Stomach (tissue), 8 donors: ENCODE measurements at regions not wholly inside any gene's neighbourhood (a gene's known extent, or its start where the extent isn't known, plus 50 kb on each side); places are given as distances from the start of the nearest gene placed in this dataset.
A peak's percentile ranks its signal among the peaks of the same experiment; 100 is the strongest.
"Not testable (repeated sequence)": the region's sequence is repeated elsewhere in the genome, so short reads cannot be mapped to it uniquely, and the experiment has no call there.

Experiments
- DNase-seq, 2 donors: peaks; one replicate each; pipeline versions ENCODE4 v3.0.0 to v3.0.0-alpha.2; 2013 to 2019
- H3K27ac ChIP-seq, 5 donors: fragments of 200-600 bp in 4 of 5; sonication (generic) in 4 of 5; one replicate each; pipeline ENCODE4 v1.5.1; 2013 to 2019; ENCODE audit warnings: mild to moderate bottlenecking in 1 of 5, moderate library complexity in 1 of 5
- H3K27me3 ChIP-seq, 3 donors: fragments of 200-600 bp; sonication (generic); one replicate each; pipeline ENCODE4 v1.5.1; 2017 to 2019; ENCODE audit warnings: mixed run types in 1 of 3
- H3K36me3 ChIP-seq, 4 donors: fragments of 200-600 bp; sonication (generic); 1 replicate in 3 of 4; 2 replicates in 1 of 4; pipeline ENCODE4 v1.5.1; 2016 to 2019
- H3K4me1 ChIP-seq, 4 donors: fragments of 200-600 bp; sonication (generic); one replicate each; pipeline ENCODE4 v1.5.1; 2016 to 2019
- H3K4me3 ChIP-seq, 4 donors: fragments of 200-600 bp; sonication (generic) in 3 of 4; one replicate each; pipeline ENCODE4 v1.5.1; 2016 to 2019; ENCODE audit warnings: mild to moderate bottlenecking in 1 of 4
- H3K9me3 ChIP-seq, 4 donors: fragments of 200-600 bp; sonication (generic); one replicate each; pipeline ENCODE4 v1.5.1; 2016 to 2019
- CTCF ChIP-seq, 7 experiments: fragments of 450-650 bp in 4 of 7; fragments of 200-600 bp in 3 of 7; sonication (generic) in 3 of 7; IDR thresholded peaks; one replicate each; pipeline ENCODE4 v1.5.1; 2016 to 2019; ENCODE audit warnings: antibody characterized with exemption in 7 of 7, control low read depth in 2 of 7, mild to moderate bottlenecking in 1 of 7
- EP300 ChIP-seq: sonication (generic); formaldehyde crosslinking; IDR thresholded peaks from one replicate; pipeline ENCODE4 v1.6.1; 2017; ENCODE audit warnings: antibody characterized with exemption
- POLR2A ChIP-seq, 4 donors: fragments of 450-650 bp; IDR thresholded peaks; one replicate each; pipeline ENCODE4 v1.6.1; 2016; ENCODE audit warnings: antibody characterized with exemption in 4 of 4, control low read depth in 2 of 4, mild to moderate bottlenecking in 1 of 4, moderate library complexity in 1 of 4
- POLR2AphosphoS5 ChIP-seq, 3 donors: sonication (generic); formaldehyde crosslinking; IDR thresholded peaks; one replicate each; pipeline ENCODE4 v1.6.1; 2016; ENCODE audit warnings: antibody characterized with exemption in 3 of 3
- WGBS, 5 donors: extraction: QIAGEN DNeasy Blood & Tissue Kit in 3 of 5; methylation state at CpG; one replicate each; pipeline versions ENCODE4 v1.1.5 to v1.1.7; 2013 to 2018; 5-methylcytosine and 5-hydroxymethylcytosine counted together
- intact Hi-C: fragments of 100-400 bp; cut with DNase I; formaldehyde crosslinking; loops from one replicate; pipeline ENCODE4 v1.15.1; 2023; ENCODE audit warnings: low total_unique reads
- donor health status: healthy with polysubstance abuse.
- donor health status: Bipolar disorder and iron deficiency.
- donor health status: healthy.

- Histone ChIP-seq H3K4me1 (no peaks in the 10 kb centered on the region), H3K27ac (no peak overlapping the region), H3K27me3 (no peaks in the 10 kb centered on the region), H3K9me3 (no peaks in the 10 kb centered on the region), H3K36me3 (no peaks in the 10 kb centered on the region), H3K4me3 (no peak overlapping the region)
- DNase-seq, result no peak
- 70 to 78% (median 74%) methylated on average over 5 of the region's 5 CpGs for WGBS, 5 donors
- intact Hi-C loops, result no loop called here
- no peak for TF ChIP-seq POLR2A (IDR thresholded peaks at IDR 0.05)
Observed at GRCh38 chr6:164057876-164058275, 643.4 kb downstream of the QKI start.

- no peaks in the 10 kb centered on the region for H3K36me3 ChIP-seq
- no peaks in the 10 kb centered on the region for H3K27me3 ChIP-seq
- intact Hi-C loops, result no loop called here
- no peak overlapping the region for H3K27ac ChIP-seq
- H3K4me1 ChIP-seq, result no peaks in the 10 kb centered on the region
- DNase-seq, result no peak
- WGBS, 5 donors, result 68 to 74% (median 74%) methylated on average over 4 of the region's 4 CpGs
- H3K9me3 ChIP-seq, result peaks cover 0 to 8% (median 0%) of the 10 kb centered on the region in 4 donors
- H3K4me3 ChIP-seq, result no peak overlapping the region
- TF ChIP-seq CTCF (IDR thresholded peaks at IDR 0.05) (no peak), POLR2AphosphoS5 (IDR thresholded peaks at IDR 0.05) (no peak), EP300 (no peak), POLR2A (IDR thresholded peaks at IDR 0.05) (no peak)
Observed at GRCh38 chr6:164051427-164051826, 636.9 kb downstream of the QKI start.

GRCh38 chr6:164049517-164049988, 635.0 kb downstream of the QKI start:
- no peaks in the 10 kb centered on the region for H3K27me3 ChIP-seq
- TF ChIP-seq CTCF (IDR thresholded peaks at IDR 0.05) (no peak), POLR2A (IDR thresholded peaks at IDR 0.05) (no peak), POLR2AphosphoS5 (IDR thresholded peaks at IDR 0.05) (no peak), EP300 (no peak)
- no peak for DNase-seq
- no peak overlapping the region for H3K27ac ChIP-seq
- H3K4me1 ChIP-seq, result no peaks in the 10 kb centered on the region
- 61 to 75% (median 62%) methylated on average over 2 of the region's 2 CpGs for WGBS, 5 donors
- H3K9me3 ChIP-seq, result peaks cover 0 to 8% (median 0%) of the 10 kb centered on the region in 4 donors
- H3K36me3 ChIP-seq, result no peaks in the 10 kb centered on the region
- intact Hi-C loops, result no loop called here
- H3K4me3 ChIP-seq, result no peak overlapping the region

GRCh38 chr6:164048840-164049516, 634.5 kb downstream of the QKI start:
- intact Hi-C loops, result no loop called here
- 33 to 58% (median 53%) methylated on average over 6 of the region's 6 CpGs for WGBS, 5 donors
- no peaks in the 10 kb centered on the region for H3K4me1 ChIP-seq
- no peak for DNase-seq
- H3K27me3 ChIP-seq, result no peaks in the 10 kb centered on the region
- peaks cover 0 to 8% (median 0%) of the 10 kb centered on the region in 4 donors for H3K9me3 ChIP-seq
- H3K27ac ChIP-seq, result peak overlapping the region in 1 of 5 donors; percentile 28
- no peak overlapping the region for H3K4me3 ChIP-seq
- TF ChIP-seq CTCF (IDR thresholded peaks at IDR 0.05) (no peak), POLR2AphosphoS5 (IDR thresholded peaks at IDR 0.05) (peak in 1 of 3 donors; percentile 35)
- no peaks in the 10 kb centered on the region for H3K36me3 ChIP-seq

- no peak for TF ChIP-seq CTCF (IDR thresholded peaks at IDR 0.05)
- TF ChIP-seq EP300, result no peak
- TF ChIP-seq POLR2AphosphoS5 (IDR thresholded peaks at IDR 0.05), result no peak
- TF ChIP-seq POLR2A (IDR thresholded peaks at IDR 0.05), result no peak
- no peak overlapping the region for H3K27ac ChIP-seq
- no peak for DNase-seq
- no peaks in the 10 kb centered on the region for H3K27me3 ChIP-seq
- intact Hi-C loops, result no loop called here
- peaks cover 0 to 12% (median 3%) of the 10 kb centered on the region in 4 donors for H3K9me3 ChIP-seq
- WGBS, 5 donors, result 65 to 88% (median 79%) methylated on average over 1 of the region's 1 CpG
- no peaks in the 10 kb centered on the region for H3K36me3 ChIP-seq
- no peak overlapping the region for H3K4me3 ChIP-seq
- H3K4me1 ChIP-seq, result no peaks in the 10 kb centered on the region
Observed at GRCh38 chr6:164045082-164045481, 630.6 kb downstream of the QKI start.

GRCh38 chr6:164043656-164044055, 629.1 kb downstream of the QKI start:
- H3K4me3 ChIP-seq, H3K4me1 ChIP-seq, DNase-seq, H3K27ac ChIP-seq, H3K27me3 ChIP-seq, intact Hi-C loops, H3K36me3 ChIP-seq: not testable (repeated sequence)
- WGBS, 5 donors, result 71 to 86% (median 81%) methylated on average over 5 of the region's 5 CpGs
- H3K9me3 ChIP-seq, result peaks cover 0 to 12% (median 3%) of the 10 kb centered on the region in 4 donors
